GM10266 (cell line): ENCODE measurements at regions not wholly inside any gene's neighbourhood (a gene's known extent, or its start where the extent isn't known, plus 50 kb on each side); places are given as distances from the start of the nearest gene placed in this dataset.

Source experiments
- DNase-seq: peaks from one replicate; pipeline ENCODE4 v3.0.0; 2012; ENCODE audit errors: extremely low spot score
- CTCF ChIP-seq: IDR thresholded peaks from 2 replicates; pipeline ENCODE4 v1.5.1; 2012; ENCODE audit warnings: mild to moderate bottlenecking, low read depth; ENCODE audit not compliant: control insufficient read depth, insufficient read depth; ENCODE audit errors: missing control alignments

- no peak for TF ChIP-seq CTCF
- no peak for DNase-seq
Measured at GRCh38 chr3:28595372-28595771, 246.7 kb upstream of the AZI2 start.

GRCh38 chr3:28597452-28597851 lies 248.8 kb upstream of the AZI2 start:
- DNase-seq: no peak
- no peak for TF ChIP-seq CTCF

GRCh38 chr3:28598165-28598564 lies 249.5 kb upstream of the AZI2 start:
- no peak for TF ChIP-seq CTCF
- no peak for DNase-seq

- DNase-seq: no peak
- no peak for TF ChIP-seq CTCF
Measured at GRCh38 chr3:28601291-28601690, 252.7 kb upstream of the AZI2 start.

- DNase-seq: no peak
Measured at GRCh38 chr3:28606283-28606682, 257.7 kb upstream of the AZI2 start.

GRCh38 chr3:28612232-28612631 lies 263.6 kb upstream of the AZI2 start:
- DNase-seq: no peak
- TF ChIP-seq CTCF: no peak

More at GRCh38 chr3:28606283-28606682, 257.7 kb upstream of the AZI2 start:
- no peak for TF ChIP-seq CTCF

- TF ChIP-seq CTCF: no peak
- DNase-seq: no peak
Measured at GRCh38 chr3:28613511-28614106, 265.0 kb upstream of the AZI2 start.
